Keratinocyte (primary cell): ENCODE measurements at regions not wholly inside any gene's neighbourhood (a gene's known extent, or its start where the extent isn't known, plus 50 kb on each side); places are given as distances from the start of the nearest gene placed in this dataset.

Experiments
- DNase-seq: peaks from one replicate; pipeline ENCODE4 v3.0.0-alpha.2; 2011; ENCODE audit warnings: low read depth, missing footprints, low spot score
- FAIRE-seq: peaks from 2 replicates; lab custom pipeline; 2011; peaks lifted over from hg19 to GRCh38; lab: Jason Lieb, UNC
- H2AFZ ChIP-seq: 2 replicates; pipeline ENCODE4 v1.6.0; 2012; ENCODE audit warnings: low read length, control low read depth, inconsistent platforms; ENCODE audit not compliant: control insufficient read depth
- H3K27ac ChIP-seq: 2 replicates; pipeline ENCODE4 v1.5.1; 2011; ENCODE audit warnings: low read length; ENCODE audit not compliant: control insufficient read depth, insufficient read depth
- H3K27me3 ChIP-seq: 3 replicates; pipeline ENCODE4 v1.6.0; 2011; ENCODE audit warnings: low read length; ENCODE audit not compliant: control insufficient read depth, insufficient read depth; ENCODE audit errors: extremely low read depth
- H3K36me3 ChIP-seq, 2 experiments: 2 replicates in 1 of 2; 3 replicates in 1 of 2; pipeline ENCODE4 v1.5.1; 2011; ENCODE audit warnings: low read length in 2 of 2, mild to moderate bottlenecking in 1 of 2; ENCODE audit not compliant: control insufficient read depth in 2 of 2, insufficient read depth in 2 of 2; ENCODE audit errors: extremely low read depth in 1 of 2
- H3K4me1 ChIP-seq: 3 replicates; pipeline ENCODE4 v1.5.1; 2011; ENCODE audit warnings: low read length; ENCODE audit not compliant: control insufficient read depth, insufficient read depth; ENCODE audit errors: extremely low read depth
- H3K4me2 ChIP-seq: 3 replicates; pipeline ENCODE4 v1.6.0; 2011; ENCODE audit warnings: low read depth, low read length; ENCODE audit not compliant: control insufficient read depth, insufficient read depth; ENCODE audit errors: extremely low read depth
- H3K4me3 ChIP-seq, 3 experiments: fragments of 200-600 bp in 1 of 3; sonication (generic) in 1 of 3; 2 replicates in 2 of 3; 3 replicates in 1 of 3; pipeline ENCODE4 v1.5.1; 2011 to 2016; ENCODE audit warnings: low read length in 3 of 3, mild to moderate bottlenecking in 3 of 3, control low read depth in 2 of 3, inconsistent platforms in 1 of 3, low read depth in 1 of 3, mixed read lengths in 1 of 3, mixed run types in 1 of 3, moderate library complexity in 1 of 3; ENCODE audit not compliant: control insufficient read depth in 2 of 3, insufficient read depth in 2 of 3; ENCODE audit errors: extremely low read depth in 1 of 3
- H3K79me2 ChIP-seq: 2 replicates; pipeline ENCODE4 v1.6.0; 2012; ENCODE audit warnings: low read length; ENCODE audit not compliant: control insufficient read depth, insufficient read depth
- H3K9ac ChIP-seq: 3 replicates; pipeline ENCODE4 v1.6.0; 2011; ENCODE audit warnings: low read length; ENCODE audit not compliant: control insufficient read depth, insufficient read depth; ENCODE audit errors: extremely low read depth
- H3K9me1 ChIP-seq: 3 replicates; pipeline ENCODE4 v1.6.0; 2011; ENCODE audit warnings: low read length; ENCODE audit not compliant: control insufficient read depth, insufficient read depth; ENCODE audit errors: extremely low read depth
- H3K9me3 ChIP-seq: 2 replicates; pipeline ENCODE4 v1.5.1; 2012; ENCODE audit warnings: low read depth, low read length; ENCODE audit not compliant: control insufficient read depth
- H4K20me1 ChIP-seq: 3 replicates; pipeline ENCODE4 v1.6.0; 2011; ENCODE audit warnings: low read length; ENCODE audit not compliant: control insufficient read depth, insufficient read depth; ENCODE audit errors: extremely low read depth
- EZH2 ChIP-seq: IDR thresholded peaks from one replicate; pipeline ENCODE4 v1.6.1; 2012; ENCODE audit warnings: inconsistent platforms, mild to moderate bottlenecking, low read length, moderate library complexity
- dilution Hi-C: fragments of 300-500 bp; cut with MboI; formaldehyde crosslinking; loops from one replicate; pipeline ENCODE4 v1.7.0; 2020; ENCODE audit warnings: low sequenced_read_pairs; ENCODE audit not compliant: extremely low pct_ligation_motif_present
- TF ChIP-seq, protein P1 (sequence below), 3 experiments: IDR thresholded peaks in 1 of 3; conservative IDR thresholded peaks in 1 of 3; optimal IDR thresholded peaks in 1 of 3; 2 replicates in 2 of 3; 3 replicates in 1 of 3; pipeline versions ENCODE3 to v1.5.1; 2011; ENCODE audit warnings: low read length in 3 of 3, mild to moderate bottlenecking in 3 of 3, moderate library complexity in 2 of 3, control low read depth in 1 of 3, inconsistent platforms in 1 of 3; ENCODE audit not compliant: insufficient read depth in 2 of 3; ENCODE audit errors: extremely low read depth in 1 of 3

DNA sequence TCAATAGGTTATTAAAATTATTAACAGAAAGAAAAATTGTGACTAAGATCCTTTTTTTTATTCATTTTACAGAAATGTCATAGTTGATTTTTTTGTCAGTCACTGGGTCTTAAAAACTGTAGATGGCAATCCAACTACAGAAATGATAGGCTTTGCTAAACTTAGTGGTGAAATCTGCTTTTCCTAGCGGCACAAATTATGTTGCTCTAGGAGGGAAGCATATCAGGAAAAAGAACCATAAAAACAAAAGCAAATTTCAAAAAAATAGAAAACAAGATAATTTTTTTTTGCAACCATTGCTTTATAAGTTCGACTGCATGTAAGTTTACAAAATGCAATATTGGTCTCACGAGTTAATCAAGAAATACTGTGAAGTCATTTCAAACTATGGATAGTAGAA is 443.5 kb upstream of the IGFBP7 start:
- DNase-seq (no peak), FAIRE-seq (no peak)
- Histone ChIP-seq H3K27me3 (no peaks in the 10 kb centered on the region), H3K4me3 (no peak overlapping the region), H3K4me1 (no peaks in the 10 kb centered on the region), H3K9me3 (no peaks in the 10 kb centered on the region), H3K27ac (no peak overlapping the region), H3K9me1 (no peaks in the 10 kb centered on the region), H4K20me1 (no peaks in the 10 kb centered on the region), H2AFZ (no peak overlapping the region), H3K4me2 (no peak overlapping the region), H3K36me3 (no peaks in the 10 kb centered on the region), H3K9ac (no peak overlapping the region), H3K79me2 (no peaks in the 10 kb centered on the region)
- TF ChIP-seq EZH2: no peak
- TF ChIP-seq, protein P1, sequence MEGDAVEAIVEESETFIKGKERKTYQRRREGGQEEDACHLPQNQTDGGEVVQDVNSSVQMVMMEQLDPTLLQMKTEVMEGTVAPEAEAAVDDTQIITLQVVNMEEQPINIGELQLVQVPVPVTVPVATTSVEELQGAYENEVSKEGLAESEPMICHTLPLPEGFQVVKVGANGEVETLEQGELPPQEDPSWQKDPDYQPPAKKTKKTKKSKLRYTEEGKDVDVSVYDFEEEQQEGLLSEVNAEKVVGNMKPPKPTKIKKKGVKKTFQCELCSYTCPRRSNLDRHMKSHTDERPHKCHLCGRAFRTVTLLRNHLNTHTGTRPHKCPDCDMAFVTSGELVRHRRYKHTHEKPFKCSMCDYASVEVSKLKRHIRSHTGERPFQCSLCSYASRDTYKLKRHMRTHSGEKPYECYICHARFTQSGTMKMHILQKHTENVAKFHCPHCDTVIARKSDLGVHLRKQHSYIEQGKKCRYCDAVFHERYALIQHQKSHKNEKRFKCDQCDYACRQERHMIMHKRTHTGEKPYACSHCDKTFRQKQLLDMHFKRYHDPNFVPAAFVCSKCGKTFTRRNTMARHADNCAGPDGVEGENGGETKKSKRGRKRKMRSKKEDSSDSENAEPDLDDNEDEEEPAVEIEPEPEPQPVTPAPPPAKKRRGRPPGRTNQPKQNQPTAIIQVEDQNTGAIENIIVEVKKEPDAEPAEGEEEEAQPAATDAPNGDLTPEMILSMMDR (optimal IDR thresholded peaks at IDR 0.05 in 1 of 3, IDR thresholded peaks at IDR 0.05 in 1 of 3, conservative IDR thresholded peaks at IDR 0.05 in 1 of 3; ENCODE audit: extremely low read depth in 1 of 3, insufficient read depth in 2 of 3, low read length in 3 of 3): no peak
- dilution Hi-C loops: no loop called here

DNA sequence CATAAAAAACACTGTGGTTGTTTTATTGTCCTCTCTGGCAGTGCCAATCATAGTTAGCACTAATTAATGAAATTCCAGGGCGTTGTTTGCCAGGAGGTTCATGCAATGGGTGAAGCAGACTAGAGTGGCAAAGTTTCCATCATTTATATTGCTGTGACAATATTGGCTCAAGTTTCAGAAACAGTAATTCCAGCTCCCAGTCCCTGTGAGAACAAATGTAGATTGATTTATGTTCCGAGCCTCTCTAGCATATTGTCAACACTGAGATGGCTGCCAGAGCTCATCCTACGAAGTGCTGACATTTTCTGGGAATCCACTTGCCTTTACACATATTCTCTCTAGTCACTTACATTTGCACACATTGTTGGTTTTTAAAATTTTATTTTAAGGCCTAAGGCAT is 440.0 kb upstream of the IGFBP7 start:
- dilution Hi-C loops: no loop called here
- DNase-seq (no peak), FAIRE-seq (no peak)
- Histone ChIP-seq H3K4me2 (no peak overlapping the region), H4K20me1 (no peaks in the 10 kb centered on the region), H2AFZ (no peak overlapping the region), H3K9me3 (no peaks in the 10 kb centered on the region), H3K27me3 (no peaks in the 10 kb centered on the region), H3K4me3 (no peak overlapping the region), H3K4me1 (no peaks in the 10 kb centered on the region), H3K9ac (no peak overlapping the region), H3K36me3 (no peaks in the 10 kb centered on the region), H3K79me2 (no peaks in the 10 kb centered on the region), H3K27ac (no peak overlapping the region), H3K9me1 (no peaks in the 10 kb centered on the region)
- TF ChIP-seq, protein P1 (optimal IDR thresholded peaks at IDR 0.05 in 1 of 3, IDR thresholded peaks at IDR 0.05 in 1 of 3, conservative IDR thresholded peaks at IDR 0.05 in 1 of 3; ENCODE audit: extremely low read depth in 1 of 3, insufficient read depth in 2 of 3, low read length in 3 of 3): no peak
- no peak for TF ChIP-seq EZH2
